C4-2B (cell line): ENCODE measurements at regions not wholly inside any gene's neighbourhood (a gene's known extent, or its start where the extent isn't known, plus 50 kb on each side); places are given as distances from the start of the nearest gene placed in this dataset.

Experiments used
- ZFX ChIP-seq: fragments of 450-650 bp; IDR thresholded peaks from 2 replicates; pipeline ENCODE4 v1.6.1; 2017
- TF ChIP-seq, protein P1 (sequence below): fragments of 450-650 bp; conservative IDR thresholded peaks from 2 replicates; pipeline ENCODE4 v1.5.1; 2017; ENCODE audit warnings: mild to moderate bottlenecking

- TF ChIP-seq, protein P1, sequence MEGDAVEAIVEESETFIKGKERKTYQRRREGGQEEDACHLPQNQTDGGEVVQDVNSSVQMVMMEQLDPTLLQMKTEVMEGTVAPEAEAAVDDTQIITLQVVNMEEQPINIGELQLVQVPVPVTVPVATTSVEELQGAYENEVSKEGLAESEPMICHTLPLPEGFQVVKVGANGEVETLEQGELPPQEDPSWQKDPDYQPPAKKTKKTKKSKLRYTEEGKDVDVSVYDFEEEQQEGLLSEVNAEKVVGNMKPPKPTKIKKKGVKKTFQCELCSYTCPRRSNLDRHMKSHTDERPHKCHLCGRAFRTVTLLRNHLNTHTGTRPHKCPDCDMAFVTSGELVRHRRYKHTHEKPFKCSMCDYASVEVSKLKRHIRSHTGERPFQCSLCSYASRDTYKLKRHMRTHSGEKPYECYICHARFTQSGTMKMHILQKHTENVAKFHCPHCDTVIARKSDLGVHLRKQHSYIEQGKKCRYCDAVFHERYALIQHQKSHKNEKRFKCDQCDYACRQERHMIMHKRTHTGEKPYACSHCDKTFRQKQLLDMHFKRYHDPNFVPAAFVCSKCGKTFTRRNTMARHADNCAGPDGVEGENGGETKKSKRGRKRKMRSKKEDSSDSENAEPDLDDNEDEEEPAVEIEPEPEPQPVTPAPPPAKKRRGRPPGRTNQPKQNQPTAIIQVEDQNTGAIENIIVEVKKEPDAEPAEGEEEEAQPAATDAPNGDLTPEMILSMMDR: no peak
- TF ChIP-seq ZFX: no peak
Measured at GRCh38 chr1:239924741-239925350, 166.8 kb upstream of the FMN2 start.
